Muscle of back (tissue), 3 donors: ENCODE measurements at regions not wholly inside any gene's neighbourhood (a gene's known extent, or its start where the extent isn't known, plus 50 kb on each side); places are given as distances from the start of the nearest gene placed in this dataset.

Source experiments
- DNase-seq, 3 donors: peaks; one replicate each; pipeline versions ENCODE4 v3.0.0 to v3.0.0-alpha.2; 2013

DNA sequence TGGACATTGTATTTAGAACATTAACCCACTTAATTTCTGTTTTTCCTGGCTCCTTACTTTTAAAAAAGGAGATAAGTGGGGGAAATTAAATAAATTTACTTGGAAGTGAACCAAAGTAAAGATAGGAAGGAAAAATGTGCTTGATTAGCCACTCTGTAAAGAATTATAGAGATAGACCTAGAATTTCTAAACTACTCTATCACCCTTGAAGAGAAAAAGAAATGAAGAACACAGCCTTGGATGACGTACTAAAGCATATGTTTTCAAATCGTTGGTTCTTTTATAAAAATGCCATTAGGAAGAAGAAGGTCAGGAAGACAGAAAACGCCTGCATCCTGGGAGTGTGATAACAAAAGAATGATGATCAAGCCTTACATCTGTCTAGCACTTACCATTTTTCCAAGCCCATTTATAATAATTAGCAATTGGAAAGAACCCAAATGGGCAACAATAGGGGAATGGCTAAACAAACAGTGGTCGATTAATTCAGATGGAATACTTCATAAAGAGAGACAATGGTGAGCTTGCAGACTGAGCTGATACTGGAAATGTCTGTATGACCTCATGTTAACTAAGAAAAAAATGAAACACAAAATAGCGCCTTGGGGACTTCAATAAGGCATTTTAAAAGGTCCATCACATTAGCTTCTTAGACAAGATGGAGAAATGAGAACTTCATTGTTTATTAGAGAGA, 81.0 kb upstream of the LRRC55 start:
- peak in 1 of 3 donors; percentile 20 for DNase-seq

DNA sequence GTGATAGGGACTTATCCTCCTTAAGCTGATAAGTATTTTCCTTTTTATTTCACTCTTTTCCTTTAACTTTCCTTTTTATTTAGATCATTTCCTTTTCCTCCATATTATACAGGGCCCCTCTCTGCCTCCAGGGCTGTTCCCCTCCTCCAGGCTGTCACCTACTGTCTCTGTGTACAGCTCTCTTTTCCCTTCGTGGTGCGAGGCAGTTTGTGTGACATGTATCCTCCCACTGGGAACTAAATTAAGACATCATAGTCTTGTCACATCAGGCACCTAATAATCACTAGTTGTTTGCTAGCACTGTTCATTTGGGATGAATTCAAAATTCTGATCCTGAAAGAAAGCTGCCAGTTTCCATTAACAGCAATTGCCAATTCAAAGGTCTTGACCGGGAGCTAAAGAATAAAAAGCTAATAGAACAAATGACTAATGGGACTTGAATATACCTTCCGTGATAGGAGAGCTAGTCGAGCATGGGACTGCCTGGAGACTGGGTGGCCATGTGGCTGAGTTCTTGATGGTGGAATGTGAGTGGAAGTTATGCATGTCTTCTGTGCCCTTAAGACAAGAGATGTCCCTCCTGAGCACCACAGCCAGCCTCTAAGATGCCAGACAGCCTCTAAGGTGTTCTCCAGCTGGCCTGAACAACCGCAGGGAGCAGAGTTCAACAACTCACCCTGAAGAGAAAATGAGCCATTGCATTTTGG, 77.7 kb upstream of the LRRC55 start:
- DNase-seq: no peak

DNA sequence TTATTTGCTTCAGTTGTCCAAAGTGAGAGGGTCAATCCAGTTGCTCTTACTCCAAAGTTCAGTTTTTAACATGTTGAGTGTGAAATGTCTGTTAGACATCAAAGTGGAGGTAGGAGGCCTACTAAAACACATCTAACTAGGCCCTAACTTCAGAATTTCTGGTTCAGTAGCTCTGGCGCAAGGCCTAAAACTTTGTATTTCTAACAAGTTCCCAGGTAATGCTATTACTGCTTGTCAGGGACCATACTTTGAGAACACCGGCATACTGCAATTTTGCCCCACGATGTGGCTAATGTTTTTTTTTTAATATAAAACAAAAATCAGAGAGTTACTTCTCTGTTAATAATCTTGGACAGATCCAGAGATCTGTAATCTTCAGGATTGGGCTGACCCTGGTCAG, 72.4 kb upstream of the LRRC55 start:
- no peak for DNase-seq

DNA sequence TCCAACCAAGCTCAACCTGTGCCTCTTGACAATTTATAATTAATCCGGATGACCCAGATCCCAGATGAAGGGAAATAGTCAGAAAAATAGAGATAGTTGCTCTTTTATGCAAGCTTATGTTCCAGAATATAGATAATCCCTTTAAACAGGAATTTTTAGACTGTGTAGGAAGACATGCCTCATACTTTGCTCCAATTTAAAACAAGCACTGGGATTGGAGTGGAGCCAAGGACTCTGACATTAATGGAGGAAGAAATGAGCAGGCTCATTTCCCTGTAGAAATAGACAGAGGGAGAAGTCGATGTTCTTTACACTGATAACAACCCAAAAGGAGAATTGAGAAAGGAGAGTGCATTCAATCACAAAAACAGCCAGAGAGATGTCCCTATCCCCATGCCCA, 70.1 kb upstream of the LRRC55 start:
- DNase-seq: no peak

DNA sequence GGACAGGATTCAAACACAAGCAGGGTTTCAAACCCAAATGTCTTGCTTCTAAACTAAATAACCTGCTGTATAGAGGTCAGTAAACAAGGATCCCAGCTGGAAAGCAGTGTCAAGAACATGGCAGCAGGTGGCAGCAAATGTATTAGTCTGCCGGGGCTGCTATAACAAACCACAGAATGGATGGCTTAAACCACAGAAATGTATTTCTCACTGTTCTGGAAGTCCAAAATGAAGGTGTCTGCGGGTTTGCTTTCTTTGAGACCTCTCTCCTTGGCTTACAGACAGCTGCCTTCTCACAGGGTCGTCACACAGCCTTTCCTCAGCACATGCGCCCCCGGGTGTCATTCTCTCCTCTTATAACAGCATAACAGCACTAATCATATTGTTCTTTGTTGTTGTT, 65.1 kb upstream of the LRRC55 start:
- peak; percentile 18 to 41 (median 26) for DNase-seq

DNA sequence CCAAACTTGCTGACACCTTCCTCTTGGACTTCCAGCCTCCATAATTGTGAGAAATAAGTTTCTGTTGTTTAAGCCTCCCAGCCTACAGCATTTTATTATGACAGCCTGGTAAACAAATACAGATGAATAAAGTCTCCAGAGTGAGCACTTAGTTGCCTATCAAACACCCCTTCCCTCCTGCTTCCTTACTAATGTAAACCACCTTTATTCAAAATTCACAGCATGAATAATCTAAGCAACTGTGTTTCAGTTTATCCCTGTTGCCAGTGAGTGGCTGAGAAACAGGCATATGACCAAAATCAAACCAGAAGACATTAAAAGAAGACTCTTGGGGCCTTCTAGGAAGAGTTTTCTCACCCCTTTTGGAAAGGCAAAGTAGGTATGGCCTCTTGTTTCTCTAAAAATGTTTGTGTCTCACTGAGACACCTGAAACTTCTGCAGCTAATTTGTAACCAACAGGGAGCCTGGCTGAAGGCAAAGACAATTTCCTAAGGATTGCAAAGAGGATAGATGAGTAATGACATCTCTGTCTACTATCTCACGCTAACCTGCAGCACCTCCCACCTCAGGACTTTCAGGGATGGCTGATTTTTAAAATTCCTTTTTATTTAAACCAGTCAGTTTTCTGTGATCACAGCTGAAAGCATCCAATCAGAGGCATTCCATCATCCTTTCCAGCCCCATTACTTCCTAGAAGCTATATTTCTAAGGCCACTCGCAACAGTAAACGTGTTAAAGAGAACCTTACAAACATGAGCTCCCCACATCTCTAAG, 61.4 kb upstream of the LRRC55 start:
- no peak for DNase-seq

DNA sequence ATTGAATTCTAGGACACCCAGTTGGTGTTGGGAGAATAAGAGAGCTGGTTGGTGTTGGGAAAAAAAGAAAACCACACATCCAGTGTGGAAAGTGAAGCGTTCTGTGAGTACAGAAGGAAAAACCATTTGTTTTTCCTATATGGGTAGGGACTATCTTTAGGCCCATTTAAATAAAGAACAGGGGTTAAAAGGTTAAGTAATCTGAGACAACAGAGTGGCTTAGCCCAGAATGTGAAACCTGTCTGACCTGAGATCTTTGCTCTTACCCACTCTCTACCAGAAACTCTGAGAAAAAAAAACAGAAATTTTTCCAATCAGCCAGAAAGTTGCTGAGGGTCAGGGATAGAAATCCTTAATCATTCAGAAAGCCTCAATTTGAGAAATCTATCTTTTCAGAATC, 59.8 kb upstream of the LRRC55 start:
- no peak for DNase-seq

DNA sequence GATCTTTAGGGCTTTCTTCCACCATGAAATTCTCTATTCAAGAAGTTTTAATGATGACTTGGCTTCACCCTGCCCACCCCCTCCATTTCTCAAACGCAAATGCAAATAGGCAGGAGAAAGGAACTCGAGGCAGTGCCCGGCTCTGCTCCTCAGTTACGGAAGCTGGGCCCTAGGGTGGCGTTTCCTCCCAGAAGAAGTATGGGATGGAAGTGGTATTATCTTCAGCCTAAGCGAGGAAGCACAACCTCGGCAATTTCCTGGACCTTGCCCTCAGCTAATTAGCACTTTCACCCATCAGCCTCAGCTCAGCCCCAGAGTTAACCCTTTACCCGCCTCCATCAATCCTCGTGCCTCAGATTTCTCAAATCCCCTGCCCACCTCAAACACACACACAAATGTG, 58.2 kb upstream of the LRRC55 start:
- no peak for DNase-seq

DNA sequence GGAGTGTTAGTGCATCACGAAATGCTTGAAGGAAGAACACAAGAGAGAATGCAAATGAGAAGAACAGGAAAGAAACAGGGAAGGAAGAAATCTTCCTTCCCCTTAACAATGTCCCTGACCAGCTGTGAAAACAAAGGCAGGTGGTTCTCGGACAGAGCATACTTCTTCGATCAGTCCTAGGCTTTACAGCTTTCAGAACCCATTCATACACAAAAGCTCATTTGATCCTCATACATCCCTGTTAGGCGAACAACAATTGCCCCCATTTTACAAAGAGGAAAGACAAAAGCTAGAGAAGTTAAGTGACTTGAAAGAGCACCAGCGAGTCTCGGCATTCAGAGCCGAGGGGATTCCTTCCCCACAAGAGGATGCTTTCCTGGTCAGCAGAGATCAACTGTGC, 57.2 kb upstream of the LRRC55 start:
- DNase-seq: no peak

DNA sequence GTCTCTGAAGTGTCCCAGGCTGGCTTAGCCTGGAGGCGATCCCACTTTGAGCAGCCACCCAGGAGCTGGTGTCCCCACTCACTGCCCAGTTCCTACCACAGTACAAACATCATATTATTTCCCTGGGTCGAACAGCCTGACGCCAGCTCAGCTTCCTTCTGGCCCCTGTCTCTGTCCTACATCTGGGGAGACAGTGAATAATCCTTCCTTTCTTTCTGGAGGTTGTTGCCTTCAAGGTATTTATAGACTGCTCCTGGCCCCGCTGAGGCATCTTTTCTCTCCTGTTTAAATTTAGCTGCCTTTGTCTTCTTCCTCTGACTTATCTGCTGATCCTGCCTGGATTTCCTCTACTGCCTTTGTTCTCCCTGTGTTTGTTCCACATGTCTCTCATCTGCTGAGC, 56.8 kb upstream of the LRRC55 start:
- no peak for DNase-seq

DNA sequence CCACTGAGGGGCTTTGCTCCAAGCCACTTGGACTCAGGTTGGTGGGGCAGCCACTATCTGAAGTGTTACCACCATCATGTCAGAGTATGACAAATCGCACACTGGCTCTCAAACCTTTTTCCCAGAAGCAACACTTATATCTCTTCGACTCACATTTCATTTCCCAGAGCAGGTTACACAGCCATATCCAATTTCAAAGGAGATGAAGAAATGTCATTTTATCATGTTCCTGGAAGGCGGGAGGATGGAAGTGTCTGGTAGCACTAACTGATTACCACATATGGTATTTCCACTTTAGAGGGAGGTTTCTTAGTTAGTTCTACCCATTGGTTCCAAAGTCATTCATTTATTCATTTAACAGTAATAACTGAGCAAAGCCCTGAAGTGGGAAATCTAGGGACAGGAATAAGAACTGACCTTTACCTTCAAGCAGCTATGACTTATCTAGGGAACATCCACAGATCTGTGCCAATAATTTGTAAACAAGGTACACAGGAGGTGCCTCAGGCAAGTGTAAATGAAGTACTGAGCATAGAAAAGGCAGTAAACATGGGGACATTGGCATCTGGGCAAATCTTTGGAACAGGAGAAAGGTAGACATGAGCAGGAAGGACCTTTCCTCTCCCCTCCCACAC, 54.9 kb upstream of the LRRC55 start:
- no peak for DNase-seq

DNA sequence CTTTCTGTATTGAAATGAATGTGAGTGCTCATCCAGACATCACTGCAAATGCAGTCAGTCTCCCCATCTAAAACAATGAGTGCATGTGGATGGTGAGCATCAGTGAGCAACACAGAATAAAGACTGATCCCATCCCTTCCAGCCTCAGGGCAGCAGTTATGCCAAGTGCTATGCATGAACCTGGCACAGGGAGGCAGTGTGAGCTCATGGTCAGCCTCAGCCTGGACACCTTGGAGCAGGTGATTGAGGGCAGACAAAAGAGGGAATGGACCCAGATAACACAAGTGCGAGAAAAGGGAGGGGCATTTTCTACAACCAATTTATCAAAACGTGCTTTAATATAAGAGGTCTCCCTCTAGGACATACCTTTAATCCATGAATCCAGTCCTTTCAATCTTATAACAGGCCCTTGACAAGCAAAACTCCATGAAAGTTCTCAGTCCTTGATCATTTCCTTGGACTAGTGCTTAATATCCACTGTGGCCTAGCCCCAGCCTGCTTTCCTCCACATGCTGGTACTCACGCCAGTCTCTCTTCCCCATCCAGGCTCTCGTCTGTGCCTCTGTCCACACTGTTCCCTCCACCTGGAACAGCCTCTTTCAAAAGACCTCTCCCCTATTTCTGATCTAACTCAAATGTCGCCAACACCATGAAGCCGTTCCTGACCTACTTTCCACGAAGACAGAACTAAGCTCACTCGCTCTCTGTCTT, 50.5 kb upstream of the LRRC55 start:
- DNase-seq: peak in 2 of 3 donors; percentile 13 to 26
